Head of caudate nucleus (tissue), 42 donors: ENCODE measurements at regions not wholly inside any gene's neighbourhood (a gene's known extent, or its start where the extent isn't known, plus 50 kb on each side); places are given as distances from the start of the nearest gene placed in this dataset.
"Not testable (repeated sequence)": the region's sequence is repeated elsewhere in the genome, so short reads cannot be mapped to it uniquely, and the experiment has no call there.

Source experiments
- DNase-seq, 42 donors: peaks; one replicate each; pipeline versions ENCODE4 v3.0.0 to v3.0.0-alpha.2; 2020 to 2021; ENCODE audit warnings: mixed read lengths in 7 of 42
- intact Hi-C: fragments of 100-400 bp; cut with DNase I; formaldehyde crosslinking; loops from one replicate; pipeline ENCODE4 v1.15.0; 2022

DNA sequence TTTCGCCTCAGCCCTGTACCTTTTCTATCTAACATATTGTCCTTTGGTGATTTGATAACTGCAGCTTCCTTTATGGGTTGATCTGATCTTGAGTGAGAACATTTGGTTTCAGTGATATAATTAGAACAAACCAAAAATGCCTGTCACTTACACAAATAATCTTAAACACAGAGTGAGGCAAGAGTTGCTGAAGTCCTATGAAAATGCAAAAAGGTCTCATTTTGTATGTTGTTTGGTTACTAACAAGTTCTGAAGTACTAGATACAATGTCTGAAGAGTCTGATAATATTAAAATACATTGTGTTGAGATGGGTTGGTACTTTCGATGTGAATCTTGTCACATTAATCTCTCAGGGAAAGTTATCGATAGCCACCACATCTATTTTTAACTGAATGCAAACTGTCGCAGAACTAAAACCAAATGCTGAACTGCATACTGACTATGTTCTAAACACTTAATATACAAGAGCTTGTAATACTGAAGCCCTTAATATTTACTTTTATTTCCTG is 70.4 kb upstream of the TMED7 start:
- DNase-seq, result no peak

DNA sequence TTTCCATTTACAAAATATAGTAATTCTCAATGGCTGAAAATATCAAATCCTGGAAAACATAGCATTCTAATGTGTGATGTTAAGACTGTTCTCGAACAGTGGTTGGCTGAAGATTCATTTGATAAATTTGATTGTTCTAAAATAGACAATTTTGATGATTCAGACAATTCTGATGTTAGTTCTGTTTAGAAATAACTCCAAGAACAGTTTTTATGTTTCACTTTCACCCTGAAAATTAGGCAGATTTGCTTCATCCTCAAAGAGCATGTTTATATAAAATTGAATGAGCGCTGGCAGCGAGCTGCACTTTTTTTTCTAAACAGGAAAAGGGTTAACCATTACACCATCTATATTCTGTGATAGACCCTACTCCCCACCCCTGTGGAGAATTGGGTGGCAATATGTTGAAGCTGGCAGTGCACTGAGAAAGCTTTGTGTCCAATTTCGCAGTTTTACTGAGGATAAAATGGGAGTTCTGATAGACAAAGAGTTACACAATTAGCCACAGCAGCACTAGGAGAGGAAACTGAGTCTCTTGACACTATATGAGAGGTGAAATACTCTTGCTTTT is 69.6 kb upstream of the TMED7 start:
- intact Hi-C loops, result no loop called here
- DNase-seq, result no peak

More for the DNA sequence above, 70.4 kb upstream of the TMED7 start:
- intact Hi-C loops, result no loop called here

DNA sequence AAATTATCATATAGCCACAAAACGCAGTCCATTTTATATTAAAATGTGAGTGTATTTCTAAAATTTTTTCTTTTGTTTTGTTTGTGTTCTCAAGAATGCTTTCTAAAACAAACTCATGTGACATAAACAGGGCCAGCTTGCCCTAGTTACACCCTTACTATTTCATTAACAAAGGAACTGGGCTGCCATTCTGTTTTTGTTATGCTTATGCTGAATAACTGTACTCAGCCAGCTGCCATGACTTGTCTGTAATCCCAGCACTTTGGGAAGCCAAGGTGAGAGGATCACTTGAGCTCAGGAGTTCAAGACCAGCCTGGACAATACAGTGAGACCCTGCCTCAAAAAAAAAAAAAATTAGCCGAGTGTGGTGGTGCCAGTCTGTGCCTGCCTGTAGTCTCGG is 66.0 kb upstream of the TMED7 start:
- DNase-seq, intact Hi-C loops: not testable (repeated sequence)

DNA sequence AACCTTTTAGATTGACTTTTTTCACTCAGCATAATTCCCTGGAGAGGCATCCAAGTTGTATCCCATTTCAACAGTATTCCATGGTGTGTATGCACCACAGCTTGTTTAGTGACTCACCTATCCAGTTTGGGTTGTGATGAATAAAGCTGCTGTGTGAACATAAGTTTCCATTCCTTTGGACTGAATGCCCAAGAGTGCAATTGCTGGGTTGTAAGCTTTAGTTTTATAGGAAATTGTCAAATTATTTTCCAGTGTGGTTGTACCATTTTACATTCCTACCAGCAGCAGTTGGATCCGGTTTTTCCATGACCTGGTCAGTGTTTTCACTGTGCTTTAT is 60.9 kb upstream of the TMED7 start:
- intact Hi-C loops, result no loop called here
- no peak for DNase-seq

- peak in 3 of 42 donors; percentile 2 to 43 (median 15) for DNase-seq
- intact Hi-C loops, result no loop called here
Measured at GRCh38 chr5:115686051-115686737, 60.4 kb upstream of the TMED7 start.

DNA sequence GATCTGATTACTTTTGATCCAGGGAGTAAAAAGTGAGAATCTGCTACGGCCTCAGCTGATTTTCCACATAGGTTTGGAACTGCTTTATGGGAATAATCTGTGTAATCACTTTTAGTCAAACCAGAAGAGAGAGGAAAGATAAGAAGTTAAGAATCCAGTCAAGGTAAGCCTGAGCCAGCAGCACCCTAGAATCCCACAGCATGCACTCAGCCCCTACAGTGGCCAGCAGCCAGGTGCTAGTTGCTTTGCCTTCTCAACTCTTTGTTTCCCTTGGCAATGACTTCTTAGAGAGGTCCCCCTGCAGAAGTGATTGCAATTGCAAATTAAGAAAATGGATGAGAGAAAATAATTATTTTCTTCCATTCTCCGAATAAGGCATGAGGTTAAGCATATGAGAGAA is 59.7 kb upstream of the TMED7 start:
- no peak for DNase-seq

GRCh38 chr5:115684513-115685037 is 58.7 kb upstream of the TMED7 start:
- intact Hi-C loops, result no loop called here
- DNase-seq, result no peak

More for the DNA sequence above, 59.7 kb upstream of the TMED7 start:
- intact Hi-C loops, result no loop called here

- intact Hi-C loops, result no loop called here
- no peak for DNase-seq
Measured at GRCh38 chr5:115683081-115683480, 57.2 kb upstream of the TMED7 start.
